ENCODE measurements at regions not wholly inside any gene's neighbourhood (a gene's known extent, or its start where the extent isn't known, plus 50 kb on each side); places are given as distances from the start of the nearest gene placed in this dataset.

GRCh38 chr6:98485593-98485992 is 348.8 kb upstream of the POU3F2 start:
- Mint-ChIP-seq H3K4me3 (ENCODE audit: unreplicated experiment) (peak overlapping the region; percentile 18), H3K27ac (ENCODE audit: unreplicated experiment) (peak overlapping the region; percentile 86)

GRCh38 chr6:98486057-98486456 is 348.3 kb upstream of the POU3F2 start:
- Mint-ChIP-seq H3K9me3 (ENCODE audit: unreplicated experiment) (peaks cover 9% of the 10 kb centered on the region), H3K27me3 (ENCODE audit: unreplicated experiment) (peaks cover 2% of the 10 kb centered on the region), H3K4me1 (ENCODE audit: low read depth, unreplicated experiment) (peaks cover 40% of the 10 kb centered on the region), H3K4me3 (ENCODE audit: unreplicated experiment) (peak overlapping the region; percentile 18), H3K27ac (ENCODE audit: unreplicated experiment) (peak overlapping the region; percentile 86), H3K36me3 (ENCODE audit: unreplicated experiment) (no peaks in the 10 kb centered on the region)
- TF ChIP-seq CTCF (IDR thresholded peaks at IDR 0.05; ENCODE audit: partially characterized antibody, unreplicated experiment): no peak
- DNase-seq: peak; percentile 41

More at GRCh38 chr6:98485593-98485992, 348.8 kb upstream of the POU3F2 start:
- DNase-seq: no peak
- peaks cover 2% of the 10 kb centered on the region for H3K27me3 Mint-ChIP-seq (ENCODE audit: unreplicated experiment)
- H3K36me3 Mint-ChIP-seq (ENCODE audit: unreplicated experiment): no peaks in the 10 kb centered on the region
- peaks cover 9% of the 10 kb centered on the region for H3K9me3 Mint-ChIP-seq (ENCODE audit: unreplicated experiment)
- H3K4me1 Mint-ChIP-seq (ENCODE audit: low read depth, unreplicated experiment): peaks cover 40% of the 10 kb centered on the region
- no peak for TF ChIP-seq CTCF (IDR thresholded peaks at IDR 0.05; ENCODE audit: partially characterized antibody, unreplicated experiment)

GRCh38 chr6:98487612-98488011 is 346.8 kb upstream of the POU3F2 start:
- peak overlapping the region; percentile 86 for H3K27ac Mint-ChIP-seq (ENCODE audit: unreplicated experiment)
- peaks cover 2% of the 10 kb centered on the region for H3K27me3 Mint-ChIP-seq (ENCODE audit: unreplicated experiment)
- peaks cover 9% of the 10 kb centered on the region for H3K9me3 Mint-ChIP-seq (ENCODE audit: unreplicated experiment)
- peaks cover 41% of the 10 kb centered on the region for H3K4me1 Mint-ChIP-seq (ENCODE audit: low read depth, unreplicated experiment)
- TF ChIP-seq CTCF (IDR thresholded peaks at IDR 0.05; ENCODE audit: partially characterized antibody, unreplicated experiment): no peak
- H3K36me3 Mint-ChIP-seq (ENCODE audit: unreplicated experiment): no peaks in the 10 kb centered on the region
- peak; percentile 64 for DNase-seq
- H3K4me3 Mint-ChIP-seq (ENCODE audit: unreplicated experiment): peak overlapping the region; percentile 74

- no peak for TF ChIP-seq CTCF (IDR thresholded peaks at IDR 0.05; ENCODE audit: partially characterized antibody, unreplicated experiment)
- Mint-ChIP-seq H3K4me1 (ENCODE audit: low read depth, unreplicated experiment) (peaks cover 14% of the 10 kb centered on the region), H3K27ac (ENCODE audit: unreplicated experiment) (no peak overlapping the region), H3K9me3 (ENCODE audit: unreplicated experiment) (no peaks in the 10 kb centered on the region), H3K4me3 (ENCODE audit: unreplicated experiment) (no peak overlapping the region), H3K36me3 (ENCODE audit: unreplicated experiment) (no peaks in the 10 kb centered on the region), H3K27me3 (ENCODE audit: unreplicated experiment) (no peaks in the 10 kb centered on the region)
- no peak for DNase-seq
These were observed 336.1 kb upstream of the POU3F2 start for GRCh38 chr6:98498144-98498775.

- DNase-seq: no peak
- Mint-ChIP-seq H3K27me3 (ENCODE audit: unreplicated experiment) (no peaks in the 10 kb centered on the region), H3K27ac (ENCODE audit: unreplicated experiment) (peak overlapping the region; percentile 11), H3K4me1 (ENCODE audit: low read depth, unreplicated experiment) (peaks cover 14% of the 10 kb centered on the region), H3K9me3 (ENCODE audit: unreplicated experiment) (no peaks in the 10 kb centered on the region), H3K36me3 (ENCODE audit: unreplicated experiment) (no peaks in the 10 kb centered on the region), H3K4me3 (ENCODE audit: unreplicated experiment) (no peak overlapping the region)
- TF ChIP-seq CTCF (IDR thresholded peaks at IDR 0.05; ENCODE audit: partially characterized antibody, unreplicated experiment): no peak
These were observed 335.5 kb upstream of the POU3F2 start for GRCh38 chr6:98498866-98499265.

All from glutamatergic neuron (in vitro differentiated cells).